ENCODE measurements at regions not wholly inside any gene's neighbourhood (a gene's known extent, or its start where the extent isn't known, plus 50 kb on each side); places are given as distances from the start of the nearest gene placed in this dataset.
"Not testable (repeated sequence)": the region's sequence is repeated elsewhere in the genome, so short reads cannot be mapped to it uniquely, and the experiment has no call there.

DNA sequence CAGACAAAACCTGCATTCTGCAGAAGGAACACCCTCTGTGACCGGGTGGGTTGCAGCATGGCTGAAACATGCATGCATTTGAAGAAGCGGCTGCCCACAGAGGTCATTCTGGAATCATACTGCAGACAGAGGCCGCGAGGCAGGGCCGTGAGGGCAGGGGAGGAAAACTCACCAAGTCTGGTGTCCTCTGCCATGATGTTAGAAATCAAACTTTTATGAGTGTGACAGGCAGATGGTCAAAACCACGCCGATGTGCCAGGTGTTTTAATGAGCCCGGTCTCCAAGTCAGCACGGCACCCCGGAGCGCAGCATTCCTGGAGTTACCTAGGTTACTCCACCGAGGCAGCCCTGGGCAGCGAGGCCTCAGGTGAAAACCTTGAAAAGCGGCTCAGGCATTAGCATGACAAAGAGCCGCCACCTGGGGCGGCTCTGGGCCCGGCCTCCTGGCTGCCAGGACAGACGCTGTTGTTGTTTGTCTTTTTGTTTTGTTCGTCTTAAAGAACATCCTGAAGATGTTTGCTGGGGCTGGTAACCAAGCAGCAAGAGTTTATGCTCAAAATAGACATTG lies 255.6 kb downstream of the ERMARD start:
- no peak for DNase-seq

DNA sequence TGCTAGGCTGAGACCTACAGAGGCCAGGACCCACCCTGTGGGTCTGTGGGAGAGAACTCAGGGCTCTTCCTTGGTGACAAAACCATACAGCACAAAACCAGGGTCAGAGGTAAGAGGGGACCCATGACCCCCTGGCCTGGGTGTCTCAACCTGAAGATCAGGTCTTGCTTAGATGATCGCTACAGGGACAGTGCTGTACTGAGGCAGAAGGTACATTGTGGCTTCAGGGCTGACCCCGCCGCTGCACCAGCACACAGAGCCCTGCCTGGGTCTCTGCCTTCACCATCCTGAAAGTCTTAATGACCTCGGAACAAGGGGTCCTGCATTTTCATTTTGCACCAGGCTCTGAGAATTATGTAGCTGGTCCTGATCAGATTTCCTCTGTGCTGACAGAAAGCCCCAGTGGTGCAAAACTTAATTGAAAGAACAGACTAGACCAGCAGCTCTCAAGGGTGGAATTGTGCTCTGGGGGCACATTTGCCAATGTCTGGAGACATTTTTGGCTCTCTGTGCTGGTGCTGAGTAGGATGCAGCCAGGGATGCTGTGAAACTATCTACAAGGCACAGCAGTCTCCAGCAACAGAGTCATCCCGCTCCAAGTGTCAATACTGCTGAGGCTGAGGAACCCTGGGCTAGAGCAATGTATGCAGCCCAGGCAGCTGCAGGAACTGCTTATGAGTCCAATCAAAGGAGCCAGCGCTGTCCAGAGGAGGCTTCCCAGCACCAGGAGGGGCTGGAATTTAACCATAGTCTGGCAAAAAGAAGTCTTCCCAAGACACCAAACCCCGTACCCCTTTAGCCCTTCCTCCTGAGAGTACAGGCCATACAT lies 254.9 kb downstream of the ERMARD start:
- no peak for DNase-seq

DNA sequence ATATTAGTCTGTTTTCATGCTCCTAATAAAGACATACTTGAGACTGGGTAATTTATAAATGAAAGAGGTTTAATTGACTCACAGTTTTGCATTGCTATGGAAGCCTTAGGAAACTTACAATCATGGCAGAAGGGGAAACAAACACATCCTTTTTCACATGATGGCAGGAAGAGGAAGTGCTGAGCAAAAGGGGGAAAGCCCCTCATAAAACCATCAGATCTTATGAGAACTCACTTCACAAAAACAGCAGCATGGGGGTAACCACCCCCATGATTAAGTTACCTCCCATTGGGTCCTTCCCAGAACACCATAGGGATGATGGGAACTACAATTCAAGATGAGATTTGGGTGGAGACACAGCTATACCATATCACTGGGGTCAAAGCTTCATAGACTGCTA lies 254.2 kb downstream of the ERMARD start:
- DNase-seq: no peak

GRCh38 chr6:170004585-170005210 lies 253.3 kb downstream of the ERMARD start:
- no peak for DNase-seq

DNA sequence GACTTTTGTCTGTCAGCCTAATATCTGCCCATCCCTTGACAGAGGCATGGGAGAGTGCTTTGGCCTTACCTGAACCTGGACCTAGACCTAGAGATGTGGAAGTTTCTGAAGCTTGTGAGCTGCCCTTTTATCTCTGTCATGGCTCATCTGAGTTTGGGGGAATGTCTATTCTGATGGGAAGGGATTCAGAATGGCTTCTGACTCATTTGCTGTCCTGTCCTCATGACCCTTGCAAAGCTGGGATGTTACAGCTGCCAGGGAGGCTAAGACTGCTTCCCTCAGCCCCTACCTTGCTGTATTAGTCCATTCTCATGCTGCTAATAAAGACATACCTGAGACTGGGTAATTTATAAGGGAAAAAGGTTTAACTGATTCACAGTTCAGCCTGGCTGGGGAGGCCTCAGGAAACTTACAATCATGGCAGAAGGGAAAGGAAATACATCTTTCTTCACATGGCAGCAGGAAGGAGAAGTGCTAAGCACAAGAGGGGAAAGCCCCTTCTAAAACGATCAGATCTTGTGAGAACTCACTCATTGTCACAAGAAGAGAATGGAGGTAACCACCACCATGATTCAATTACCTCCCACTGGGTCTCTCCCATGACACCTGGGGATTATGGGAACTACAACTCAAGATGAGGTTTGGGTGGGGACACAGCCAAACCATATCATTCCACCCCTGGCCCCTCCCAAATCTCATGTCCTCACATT lies 252.2 kb downstream of the ERMARD start:
- DNase-seq: no peak

GRCh38 chr6:170003027-170003426 lies 251.6 kb downstream of the ERMARD start:
- no peak for DNase-seq

DNA sequence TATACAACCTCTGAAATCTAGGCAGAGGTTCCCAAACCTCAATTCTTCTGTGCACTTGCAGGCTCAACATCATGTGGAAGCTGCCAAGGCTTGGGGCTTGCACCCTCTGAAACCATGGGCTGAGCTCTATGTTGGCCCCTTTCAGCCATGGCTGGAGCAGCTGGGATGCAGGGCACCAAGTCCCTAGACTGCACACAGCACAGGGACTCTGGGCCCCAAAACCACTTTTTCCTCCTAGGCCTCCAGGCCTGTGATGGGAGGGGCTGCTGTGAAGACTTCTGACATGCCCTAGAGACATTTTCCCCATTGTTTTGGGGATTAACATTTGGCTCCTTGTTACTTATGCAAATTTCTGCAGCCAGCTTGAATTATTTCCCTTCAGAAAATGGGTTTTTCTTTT lies 250.4 kb downstream of the ERMARD start:
- DNase-seq: not testable (repeated sequence)

DNA sequence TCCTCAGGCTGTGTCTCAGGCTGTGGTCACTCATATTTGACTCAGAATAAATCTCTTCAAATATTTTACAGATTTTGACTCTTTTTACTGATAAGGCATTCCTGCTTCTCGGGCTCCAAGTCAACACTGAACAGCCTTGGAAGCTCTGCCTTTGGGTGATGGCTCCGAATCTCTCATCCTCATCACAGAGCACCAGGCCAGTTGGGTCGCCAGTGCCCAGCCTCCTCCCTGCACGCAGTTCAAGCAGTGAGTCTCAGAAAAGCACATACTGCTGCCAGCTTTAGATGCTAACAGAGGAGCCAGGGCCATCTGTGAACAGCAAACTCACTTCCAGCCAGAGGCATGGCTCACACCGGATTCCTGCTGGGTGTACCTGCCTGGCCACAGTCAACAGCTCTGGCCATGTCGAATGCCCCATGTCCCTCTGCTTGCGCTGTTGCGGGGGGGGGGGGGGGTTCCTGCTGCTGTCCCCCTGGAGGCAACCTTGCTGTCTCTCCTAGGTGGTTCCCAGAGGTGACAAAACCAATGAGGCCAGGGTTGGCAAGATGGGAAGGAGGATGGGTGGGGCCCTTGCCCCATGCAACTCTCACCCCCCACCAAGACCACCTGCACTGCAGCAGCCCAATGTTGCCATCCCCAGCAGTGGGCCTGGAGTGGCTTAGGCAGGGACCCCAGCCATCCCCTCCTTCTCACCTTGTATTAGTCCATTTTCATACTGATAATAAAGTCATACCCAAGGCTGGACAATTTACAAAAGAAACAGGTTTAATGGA lies 248.8 kb downstream of the ERMARD start:
- no peak for DNase-seq

- no peak for DNase-seq
These were observed 247.9 kb downstream of the ERMARD start for GRCh38 chr6:169999367-169999766.

DNA sequence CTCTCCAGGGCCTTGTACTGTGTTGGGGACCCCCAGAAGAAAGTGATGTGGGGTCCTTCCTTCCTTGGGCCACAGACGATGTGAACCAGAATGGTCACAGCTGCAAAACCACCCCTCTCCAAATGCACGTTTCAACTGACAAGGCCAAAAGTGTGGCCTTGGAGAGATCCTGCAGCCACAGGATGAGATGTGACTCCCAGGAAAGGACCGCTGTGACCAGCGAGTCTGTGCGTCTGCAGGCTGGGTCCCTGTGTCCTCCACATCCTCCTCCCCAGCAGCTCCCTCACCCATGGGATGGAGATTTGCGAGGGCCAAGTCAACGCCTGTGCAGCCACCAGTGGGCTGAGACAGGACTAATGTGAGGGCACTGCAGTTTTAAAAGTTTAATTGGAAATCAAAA lies 247.0 kb downstream of the ERMARD start:
- DNase-seq: no peak

GRCh38 chr6:169997930-169998218 lies 246.5 kb downstream of the ERMARD start:
- DNase-seq: no peak

DNA sequence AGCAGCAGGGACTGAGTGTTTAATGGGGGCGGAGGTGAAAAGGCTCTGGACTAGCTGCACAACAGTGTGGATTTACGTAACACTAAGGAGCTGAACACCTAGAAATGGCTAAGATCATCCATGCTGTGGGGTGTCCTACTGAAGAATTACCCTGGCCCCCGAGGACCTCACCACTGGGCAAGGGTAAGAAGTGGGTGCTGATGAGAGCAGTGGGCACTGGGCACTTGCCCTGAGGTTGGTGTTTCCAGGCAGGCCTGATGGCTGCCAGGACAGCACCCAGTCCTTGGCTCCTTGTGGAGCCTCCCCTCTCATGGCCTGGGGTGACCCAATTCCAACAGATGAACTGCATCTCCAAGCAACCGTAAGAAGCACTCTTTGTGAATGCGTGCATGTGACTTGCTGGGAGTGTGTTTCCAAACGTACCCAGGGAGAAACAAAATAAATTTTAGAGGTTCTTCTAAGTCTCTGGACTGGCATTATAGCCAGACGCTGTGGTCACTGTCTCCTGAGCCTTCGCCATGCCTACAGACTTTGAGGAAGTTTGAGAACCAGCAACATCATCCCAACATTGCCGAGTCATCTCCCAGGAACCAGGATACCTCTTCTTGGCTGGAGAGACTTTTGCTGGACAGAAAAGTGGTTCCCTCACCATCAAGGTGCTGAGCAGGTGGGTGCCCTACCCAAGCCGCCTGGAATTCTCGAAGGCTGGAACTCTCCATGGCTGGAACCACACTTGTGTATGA lies 245.9 kb downstream of the ERMARD start:
- no peak for DNase-seq

DNA sequence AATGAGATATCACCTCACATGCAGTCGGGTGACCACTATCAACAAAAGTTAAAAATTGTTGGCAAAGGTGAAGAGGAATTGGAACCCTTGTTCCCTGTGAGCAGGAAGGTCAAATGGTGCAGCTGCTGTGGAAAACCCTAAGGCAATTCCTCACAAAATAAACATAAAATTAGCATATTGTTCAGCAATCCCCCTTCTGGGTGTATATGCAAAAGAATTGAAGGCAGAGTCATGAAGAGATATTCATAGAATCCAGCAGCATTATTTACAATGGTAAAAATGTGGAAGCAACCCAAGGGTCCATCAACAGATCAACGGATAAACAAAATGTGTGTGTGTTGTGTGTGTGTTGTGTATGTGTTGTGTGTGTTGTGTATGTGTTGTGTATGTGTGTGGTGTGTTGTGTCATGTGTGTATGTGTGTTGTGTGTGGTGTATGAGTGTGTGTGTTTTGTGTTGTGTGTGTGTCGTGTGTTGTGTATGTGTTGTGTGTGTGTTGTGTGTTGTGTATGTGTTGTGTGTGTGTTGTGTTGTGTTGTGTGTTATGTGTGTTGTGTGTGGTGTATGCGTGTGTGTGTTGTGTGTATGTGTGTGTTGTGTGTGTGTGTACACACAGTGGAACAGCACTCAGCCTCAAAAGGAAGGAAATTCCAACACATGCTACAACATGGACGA lies 245.1 kb downstream of the ERMARD start:
- no peak for DNase-seq

DNA sequence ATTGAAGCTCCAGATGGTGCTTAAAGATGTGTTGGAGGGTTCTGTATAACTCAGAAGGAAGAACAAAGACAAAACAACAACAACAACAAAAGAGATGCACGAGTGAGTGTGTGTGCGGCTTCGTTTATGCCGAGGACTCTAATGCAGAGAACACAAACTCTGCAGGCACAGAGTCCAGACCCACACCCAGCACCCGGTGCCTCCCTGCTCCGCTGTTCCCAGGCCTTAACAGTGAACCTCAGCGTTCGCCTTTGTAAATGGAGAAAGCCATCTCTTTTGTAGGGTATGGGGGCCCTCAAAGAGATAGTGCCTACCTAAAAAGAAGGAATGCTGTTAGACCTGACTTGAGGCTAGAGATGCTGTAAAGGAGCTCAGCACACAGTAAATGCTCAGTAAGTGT lies 243.3 kb downstream of the ERMARD start:
- DNase-seq: no peak

GRCh38 chr6:169993861-169994481 lies 242.5 kb downstream of the ERMARD start:
- no peak for DNase-seq

GRCh38 chr6:169991913-169992312 lies 240.5 kb downstream of the ERMARD start:
- no peak for DNase-seq

DNA sequence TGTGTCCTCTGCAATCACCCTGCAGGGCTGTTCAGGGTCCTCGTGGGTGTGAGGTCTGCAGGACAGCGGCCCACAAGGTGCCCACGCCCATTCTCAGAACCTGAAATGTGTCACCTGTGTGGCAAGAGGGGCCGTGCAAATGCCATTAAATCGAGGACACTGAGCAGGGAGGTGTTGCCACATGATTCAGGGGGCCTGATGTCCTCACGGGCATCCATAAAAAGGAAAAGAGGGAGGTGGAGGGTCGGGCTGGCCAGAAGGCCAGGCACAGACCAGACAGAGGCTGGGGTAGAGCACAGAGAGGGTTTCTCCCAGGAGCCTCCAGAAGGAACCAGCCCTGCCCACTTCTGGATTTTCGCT lies 239.6 kb downstream of the ERMARD start:
- no peak for DNase-seq

- peak; percentile 54 for DNase-seq
These were observed 238.9 kb downstream of the ERMARD start for GRCh38 chr6:169990095-169991030.

DNA sequence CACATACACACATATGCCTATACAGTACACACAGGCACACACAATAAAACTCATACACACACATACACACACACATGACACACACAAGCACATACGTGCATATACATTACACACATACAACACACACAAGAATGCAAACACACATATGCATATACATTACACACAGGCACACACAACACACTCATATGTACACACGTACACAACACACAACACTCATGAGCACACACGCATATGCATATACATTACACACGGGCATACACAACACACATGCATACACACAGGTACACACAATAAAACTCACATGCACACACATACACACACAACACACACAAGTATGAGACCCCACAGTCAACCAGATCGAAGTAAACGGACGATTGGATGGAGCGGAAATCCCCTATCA lies 238.2 kb downstream of the ERMARD start:
- no peak for DNase-seq
